Ovary (tissue), 3 donors: ENCODE measurements at regions not wholly inside any gene's neighbourhood (a gene's known extent, or its start where the extent isn't known, plus 50 kb on each side); places are given as distances from the start of the nearest gene placed in this dataset.

ENCODE experiments used
- EP300 ChIP-seq: sonication (generic); formaldehyde crosslinking; IDR thresholded peaks from one replicate; pipeline ENCODE4 v1.6.1; 2017; ENCODE audit warnings: antibody characterized with exemption
- POLR2A ChIP-seq: fragments of 450-650 bp; IDR thresholded peaks from one replicate; pipeline ENCODE4 v1.6.1; 2017; ENCODE audit warnings: antibody characterized with exemption, mild to moderate bottlenecking, moderate library complexity
- TF ChIP-seq, protein P1 (sequence below), 3 donors: fragments of 450-650 bp in 2 of 3; fragments of 200-600 bp in 1 of 3; IDR thresholded peaks; one replicate each; pipeline versions ENCODE4 v1.5.1 to v1.8.0; 2016 to 2022; ENCODE audit warnings: antibody characterized with exemption in 3 of 3, mild to moderate bottlenecking in 1 of 3
- donor health status: DM: no; HTN: no; CAD: no.

DNA sequence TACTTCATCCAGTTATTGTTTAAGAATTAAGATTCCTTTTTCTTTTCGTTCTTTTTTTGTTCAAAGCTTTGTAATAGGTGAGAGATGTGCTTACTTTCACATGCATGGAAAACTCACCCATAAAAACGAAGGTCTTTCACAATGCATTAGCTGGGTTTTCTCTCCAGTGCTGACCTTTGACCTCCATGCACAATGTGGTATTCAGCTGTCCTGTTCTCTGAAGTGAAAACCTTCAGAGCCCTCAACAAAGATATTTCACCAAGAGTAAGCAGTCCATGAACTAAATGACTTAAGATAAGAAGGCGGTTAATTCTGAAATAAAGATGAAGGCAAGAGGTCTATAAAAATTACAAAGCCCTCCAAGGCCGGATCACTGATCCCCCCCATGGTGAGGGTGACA, 77.1 kb upstream of the IPO9 start:
- TF ChIP-seq, protein P1, sequence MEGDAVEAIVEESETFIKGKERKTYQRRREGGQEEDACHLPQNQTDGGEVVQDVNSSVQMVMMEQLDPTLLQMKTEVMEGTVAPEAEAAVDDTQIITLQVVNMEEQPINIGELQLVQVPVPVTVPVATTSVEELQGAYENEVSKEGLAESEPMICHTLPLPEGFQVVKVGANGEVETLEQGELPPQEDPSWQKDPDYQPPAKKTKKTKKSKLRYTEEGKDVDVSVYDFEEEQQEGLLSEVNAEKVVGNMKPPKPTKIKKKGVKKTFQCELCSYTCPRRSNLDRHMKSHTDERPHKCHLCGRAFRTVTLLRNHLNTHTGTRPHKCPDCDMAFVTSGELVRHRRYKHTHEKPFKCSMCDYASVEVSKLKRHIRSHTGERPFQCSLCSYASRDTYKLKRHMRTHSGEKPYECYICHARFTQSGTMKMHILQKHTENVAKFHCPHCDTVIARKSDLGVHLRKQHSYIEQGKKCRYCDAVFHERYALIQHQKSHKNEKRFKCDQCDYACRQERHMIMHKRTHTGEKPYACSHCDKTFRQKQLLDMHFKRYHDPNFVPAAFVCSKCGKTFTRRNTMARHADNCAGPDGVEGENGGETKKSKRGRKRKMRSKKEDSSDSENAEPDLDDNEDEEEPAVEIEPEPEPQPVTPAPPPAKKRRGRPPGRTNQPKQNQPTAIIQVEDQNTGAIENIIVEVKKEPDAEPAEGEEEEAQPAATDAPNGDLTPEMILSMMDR (IDR thresholded peaks at IDR 0.05), result no peak
- TF ChIP-seq POLR2A (no peak), EP300 (no peak)
